SK-N-SH (cell line): ENCODE measurements at regions not wholly inside any gene's neighbourhood (a gene's known extent, or its start where the extent isn't known, plus 50 kb on each side); places are given as distances from the start of the nearest gene placed in this dataset.

ENCODE experiments used
- CTCF ChIA-PET: fragments of 300-600, 350-600 bp; formaldehyde crosslinking; extraction: SDS; loops from one replicate; lab custom pipeline; 2021; lab: Yijun Ruan, JAX
- POLR2A ChIA-PET: fragments of 350-600 bp; sonication (Branson Sonifier 250); formaldehyde crosslinking; extraction: SDS; loops from one replicate; lab custom pipeline; 2020; ENCODE audit warnings: antibody characterized with exemption, inconsistent platforms; lab: Yijun Ruan, JAX
- DNase-seq: peaks from one replicate; pipeline ENCODE4 v3.0.0; 2012
- H2AFZ ChIP-seq: fragments of 200-600 bp; sonication (generic); 2 replicates; pipeline ENCODE4 v1.8.1; 2016; ENCODE audit warnings: antibody characterized with exemption, mild to moderate bottlenecking, low read depth
- H3F3A ChIP-seq: fragments of 200-600 bp; sonication (generic); replicated peaks from 2 replicates; pipeline ENCODE3; 2016; ENCODE audit warnings: antibody characterized with exemption, mild to moderate bottlenecking; ENCODE audit not compliant: insufficient read depth
- H3K27ac ChIP-seq, 2 experiments: fragments of 200-500 bp in 1 of 2; fragments of 200-600 bp in 1 of 2; sonication (Bioruptor generic) in 1 of 2; sonication (generic), shearing (Covaris generic) in 1 of 2; 2 replicates each; pipeline versions ENCODE4 v1.5.1 to v1.6.1; 2014 to 2016; ENCODE audit warnings: low read depth in 2 of 2, inconsistent platforms in 1 of 2, low read length in 1 of 2, mild to moderate bottlenecking in 1 of 2, mixed read lengths in 1 of 2
- H3K27me3 ChIP-seq: fragments of 200-600 bp; sonication (generic), shearing (Covaris generic); 2 replicates; pipeline ENCODE4 v1.6.1; 2016; ENCODE audit warnings: mixed run types; ENCODE audit not compliant: insufficient read depth
- H3K36me3 ChIP-seq, 2 experiments: fragments of 200-500 bp in 1 of 2; fragments of 200-600 bp in 1 of 2; sonication (Bioruptor generic) in 1 of 2; sonication (generic) in 1 of 2; replicated peaks in 1 of 2; 2 replicates each; pipeline versions ENCODE3 to v1.5.1; 2014 to 2016; ENCODE audit warnings: low read length in 1 of 2, mild to moderate bottlenecking in 1 of 2; ENCODE audit not compliant: insufficient read depth in 2 of 2, control insufficient read depth in 1 of 2
- H3K4me1 ChIP-seq, 2 experiments: fragments of 200-500 bp in 1 of 2; fragments of 200-600 bp in 1 of 2; sonication (Bioruptor generic) in 1 of 2; sonication (generic), shearing (Covaris generic) in 1 of 2; 2 replicates each; pipeline versions ENCODE4 v1.5.1 to v1.6.1; 2014 to 2016; ENCODE audit warnings: low read depth in 1 of 2, low read length in 1 of 2, mixed run types in 1 of 2; ENCODE audit not compliant: insufficient read depth in 2 of 2, control insufficient read depth in 1 of 2
- H3K4me2 ChIP-seq: fragments of 200-600 bp; sonication (generic), shearing (Covaris generic); 2 replicates; pipeline ENCODE4 v1.6.1; 2017; ENCODE audit warnings: mixed run types
- H3K4me3 ChIP-seq, 2 experiments: fragments of 200-500 bp in 1 of 2; fragments of 200-600 bp in 1 of 2; sonication (Bioruptor generic) in 1 of 2; sonication (generic), shearing (Covaris generic) in 1 of 2; 2 replicates each; pipeline versions ENCODE4 v1.5.1 to v1.8.1; 2014 to 2016; ENCODE audit warnings: low read depth in 2 of 2, inconsistent platforms in 1 of 2, low read length in 1 of 2, mild to moderate bottlenecking in 1 of 2, mixed read lengths in 1 of 2, moderate library complexity in 1 of 2
- H3K79me2 ChIP-seq: fragments of 200-600 bp; sonication (generic); 2 replicates; pipeline ENCODE4 v1.8.1; 2017; ENCODE audit warnings: mild to moderate bottlenecking; ENCODE audit not compliant: insufficient read depth
- H3K9ac ChIP-seq: fragments of 200-600 bp; sonication (generic); 2 replicates; pipeline ENCODE4 v1.6.1; 2017; ENCODE audit warnings: mixed run types
- H3K9me2 ChIP-seq: fragments of 200-600 bp; sonication (generic); 2 replicates; pipeline ENCODE4 v1.6.1; 2017; ENCODE audit warnings: mixed run types
- H3K9me3 ChIP-seq: fragments of 200-600 bp; sonication (generic); 2 replicates; pipeline ENCODE4 v1.6.1; 2017; ENCODE audit warnings: mixed run types, mild to moderate bottlenecking, moderate library complexity
- H4K20me1 ChIP-seq: fragments of 200-600 bp; sonication (generic); 2 replicates; pipeline ENCODE4 v1.6.1; 2017; ENCODE audit warnings: mild to moderate bottlenecking, mixed run types; ENCODE audit not compliant: insufficient read depth
- CHD2 ChIP-seq: fragments of 150-350 bp; IDR thresholded peaks from 2 replicates; pipeline ENCODE4 v1.6.1; 2018; ENCODE audit warnings: low read length; ENCODE audit not compliant: partially characterized antibody
- CTCF ChIP-seq: fragments of 200-600 bp; sonication (generic); IDR thresholded peaks from 2 replicates; pipeline ENCODE4 v1.6.1; 2017; ENCODE audit warnings: antibody characterized with exemption, mild to moderate bottlenecking, moderate library complexity
- ELF1 ChIP-seq: IDR thresholded peaks from 2 replicates; pipeline ENCODE4 v1.4.0; 2012
- EZH2phosphoT487 ChIP-seq: fragments of 200-600 bp; sonication (generic); IDR thresholded peaks from 2 replicates; pipeline ENCODE4 v1.6.1; 2017; ENCODE audit warnings: low read depth, mixed run types, mild to moderate bottlenecking, antibody characterized with exemption, moderate library complexity, borderline replicate concordance
- FOXJ3 ChIP-seq: sonication (generic); formaldehyde crosslinking; IDR thresholded peaks from 2 replicates; pipeline ENCODE4 v1.5.1; 2020; ENCODE audit warnings: mild to moderate bottlenecking, missing genetic modification reagents
- FOXM1 ChIP-seq: IDR thresholded peaks from 2 replicates; pipeline ENCODE4 v1.4.0; 2012; ENCODE audit warnings: low read depth, mild to moderate bottlenecking
- JUND ChIP-seq: IDR thresholded peaks from 2 replicates; pipeline ENCODE4 v1.4.0; 2012
- MEF2A ChIP-seq: IDR thresholded peaks from 2 replicates; pipeline ENCODE4 v1.4.0; 2012; ENCODE audit warnings: low read depth, borderline replicate concordance
- MXI1 ChIP-seq: IDR thresholded peaks from 2 replicates; pipeline ENCODE4 v1.6.1; 2012; ENCODE audit warnings: mild to moderate bottlenecking, low read depth, low read length, improper control_type of control experiment
- NFIC ChIP-seq: IDR thresholded peaks from 2 replicates; pipeline ENCODE4 v1.4.0; 2012; ENCODE audit warnings: borderline replicate concordance
- NRF1 ChIP-seq: IDR thresholded peaks from 2 replicates; pipeline ENCODE4 v1.6.1; 2012; ENCODE audit warnings: low read depth, mild to moderate bottlenecking, low read length
- POLR2AphosphoS5 ChIP-seq: IDR thresholded peaks from 2 replicates; pipeline ENCODE4 v1.6.1; 2012; ENCODE audit warnings: low read depth, low read length
- RAD21 ChIP-seq: IDR thresholded peaks from 2 replicates; pipeline ENCODE4 v1.6.1; 2012; ENCODE audit warnings: mild to moderate bottlenecking, low read length
- RCOR1 ChIP-seq: fragments of 150-350 bp; IDR thresholded peaks from 2 replicates; pipeline ENCODE4 v1.6.1; 2017; ENCODE audit warnings: antibody characterized with exemption, low read length
- RFX5 ChIP-seq: IDR thresholded peaks from 2 replicates; pipeline ENCODE4 v1.6.1; 2012; ENCODE audit warnings: mild to moderate bottlenecking, improper control_type of control experiment, low read length
- RXRA ChIP-seq: IDR thresholded peaks from 2 replicates; pipeline ENCODE4 v1.4.0; 2012; ENCODE audit warnings: low read depth, mild to moderate bottlenecking, borderline replicate concordance
- SIN3A ChIP-seq: IDR thresholded peaks from 2 replicates; pipeline ENCODE4 v1.6.1; 2012; ENCODE audit warnings: low read depth, mild to moderate bottlenecking, low read length, moderate library complexity, borderline replicate concordance
- TAF1 ChIP-seq: IDR thresholded peaks from 2 replicates; pipeline ENCODE4 v1.6.1; 2012; ENCODE audit warnings: low read depth, mild to moderate bottlenecking, low read length, moderate library complexity, borderline replicate concordance
- USF1 ChIP-seq: IDR thresholded peaks from 2 replicates; pipeline ENCODE4 v1.4.0; 2012; ENCODE audit warnings: low read depth, borderline replicate concordance
- USF2 ChIP-seq: fragments of 150-350 bp; IDR thresholded peaks from 2 replicates; pipeline ENCODE4 v1.6.1; 2017; ENCODE audit warnings: antibody characterized with exemption, low read length, low read depth, borderline replicate concordance
- YY1 ChIP-seq: IDR thresholded peaks from 2 replicates; pipeline ENCODE4 v1.4.0; 2012; ENCODE audit warnings: low read depth, mild to moderate bottlenecking
- WGBS: methylation state at CpG from one replicate; pipeline ENCODE4 v1.1.6; 2017; ENCODE audit warnings: low lambda C conversion rate; 5-methylcytosine and 5-hydroxymethylcytosine counted together

GRCh38 chr1:184881941-184882913, 92.1 kb downstream of the NIBAN1 start:
- Histone ChIP-seq H3K9me3 (no peaks in the 10 kb centered on the region), H3K36me3 (peaks cover 0 to 6% of the 10 kb centered on the region in 2 experiments), H3K27me3 (no peaks in the 10 kb centered on the region), H3K27ac (no peak overlapping the region), H3K79me2 (no peaks in the 10 kb centered on the region), H3K9me2 (no peaks in the 10 kb centered on the region), H3K4me3 (no peak overlapping the region), H3F3A (peaks cover 13% of the 10 kb centered on the region), H3K4me2 (no peak overlapping the region), H3K9ac (no peak overlapping the region), H4K20me1 (no peaks in the 10 kb centered on the region), H3K4me1 (peaks cover 2 to 16% of the 10 kb centered on the region in 2 experiments), H2AFZ (no peak overlapping the region)
- DNase-seq = no peak
- POLR2A ChIA-PET = no interaction called here
- CTCF ChIA-PET = no interaction called here
- WGBS = 85% methylated on average over 7 of the region's 9 CpGs
- TF ChIP-seq USF1 (no peak), POLR2AphosphoS5 (no peak), FOXJ3 (no peak), ELF1 (no peak), TAF1 (no peak), MXI1 (no peak), YY1 (no peak), RAD21 (no peak), JUND (no peak), RCOR1 (no peak), USF2 (no peak)

- Histone ChIP-seq H3K27me3 (no peaks in the 10 kb centered on the region), H3K36me3 (peaks cover 0 to 11% of the 10 kb centered on the region in 2 experiments), H3K79me2 (no peaks in the 10 kb centered on the region), H3K4me2 (no peak overlapping the region), H3K27ac (no peak overlapping the region), H3K9me3 (no peaks in the 10 kb centered on the region), H3K4me1 (peaks cover 2 to 5% of the 10 kb centered on the region in 2 experiments; a peak in 3 of 4 replicates), H2AFZ (no peak overlapping the region), H3K4me3 (no peak overlapping the region), H3K9ac (no peak overlapping the region), H3K9me2 (no peaks in the 10 kb centered on the region), H3F3A (no peaks in the 10 kb centered on the region), H4K20me1 (no peaks in the 10 kb centered on the region)
- 92% methylated on average over 3 of the region's 3 CpGs for WGBS
- DNase-seq = no peak
- TF ChIP-seq NRF1 = no peak
- TF ChIP-seq POLR2AphosphoS5 = no peak
- no peak for TF ChIP-seq ELF1
- no peak for TF ChIP-seq USF1
- TF ChIP-seq TAF1 = no peak
- TF ChIP-seq MXI1 = no peak
- TF ChIP-seq RXRA = no peak
- no peak for TF ChIP-seq RCOR1
- TF ChIP-seq JUND = no peak
- no peak for TF ChIP-seq FOXJ3
- no peak for TF ChIP-seq EZH2phosphoT487
- no peak for TF ChIP-seq CHD2
- no peak for TF ChIP-seq NFIC
- TF ChIP-seq MEF2A = no peak
- no peak for TF ChIP-seq RFX5
- TF ChIP-seq CTCF = no peak
- no peak for TF ChIP-seq FOXM1
- no peak for TF ChIP-seq SIN3A
- ChIA-PET CTCF (no interaction called here), POLR2A (no interaction called here)
These were observed 94.3 kb downstream of the NIBAN1 start for GRCh38 chr1:184879876-184880557.
